Ovary (tissue), 7 donors: ENCODE measurements at regions not wholly inside any gene's neighbourhood (a gene's known extent, or its start where the extent isn't known, plus 50 kb on each side); places are given as distances from the start of the nearest gene placed in this dataset.

Experiments
- DNase-seq, 5 donors: peaks; one replicate each; pipeline ENCODE4 v3.0.0-alpha.2; 2019 to 2020
- H3K27ac ChIP-seq, 2 donors: fragments of 200-600 bp; one replicate each; pipeline versions ENCODE4 v1.5.1 to v1.8.0; 2019 to 2022
- H3K27me3 ChIP-seq: fragments of 200-600 bp; one replicate; pipeline ENCODE4 v1.8.0; 2022
- H3K36me3 ChIP-seq: fragments of 200-600 bp; sonication (generic); one replicate; pipeline ENCODE4 v1.5.1; 2019
- H3K4me1 ChIP-seq: one replicate; pipeline ENCODE4 v1.8.1; 2013; ENCODE audit warnings: mild to moderate bottlenecking, moderate library complexity; ENCODE audit not compliant: insufficient read depth
- H3K4me3 ChIP-seq: fragments of 200-600 bp; sonication (generic); one replicate; pipeline ENCODE4 v1.5.1; 2017
- H3K9me3 ChIP-seq, 2 donors: fragments of 200-600 bp in 1 of 2; sonication (generic) in 1 of 2; one replicate each; pipeline versions ENCODE4 v1.5.1 to v1.8.1; 2013 to 2019; ENCODE audit warnings: mild to moderate bottlenecking in 1 of 2, moderate library complexity in 1 of 2
- EP300 ChIP-seq: sonication (generic); formaldehyde crosslinking; IDR thresholded peaks from one replicate; pipeline ENCODE4 v1.6.1; 2017; ENCODE audit warnings: antibody characterized with exemption
- POLR2A ChIP-seq: fragments of 450-650 bp; IDR thresholded peaks from one replicate; pipeline ENCODE4 v1.6.1; 2017; ENCODE audit warnings: antibody characterized with exemption, mild to moderate bottlenecking, moderate library complexity
- WGBS, 3 donors: extraction: QIAGEN DNeasy Blood & Tissue Kit in 1 of 3; methylation state at CpG; one replicate each; pipeline versions ENCODE4 v1.1.5 to v1.1.7; 2013 to 2017; 5-methylcytosine and 5-hydroxymethylcytosine counted together
- intact Hi-C, 4 donors: fragments of 100-400 bp; cut with DNase I; formaldehyde crosslinking; loops; one replicate each; pipeline versions ENCODE4 v1.11.0 to v1.15.1; 2022 to 2023
- TF ChIP-seq, protein P1 (sequence below), 3 donors: fragments of 450-650 bp in 2 of 3; fragments of 200-600 bp in 1 of 3; IDR thresholded peaks; one replicate each; pipeline versions ENCODE4 v1.5.1 to v1.8.0; 2016 to 2022; ENCODE audit warnings: antibody characterized with exemption in 3 of 3, mild to moderate bottlenecking in 1 of 3
- donor health status: DM: no; HTN: no; CAD: no; lungs with moderate emphysema.
- donor health status: DM: no; HTN: no; CAD: no.
- donor health status: Bipolar disorder and iron deficiency.
- donor health status: DM: no; HTN: no; CAD: no.
- donor health status: DM: yes; HTN: yes; CAD: no.

DNA sequence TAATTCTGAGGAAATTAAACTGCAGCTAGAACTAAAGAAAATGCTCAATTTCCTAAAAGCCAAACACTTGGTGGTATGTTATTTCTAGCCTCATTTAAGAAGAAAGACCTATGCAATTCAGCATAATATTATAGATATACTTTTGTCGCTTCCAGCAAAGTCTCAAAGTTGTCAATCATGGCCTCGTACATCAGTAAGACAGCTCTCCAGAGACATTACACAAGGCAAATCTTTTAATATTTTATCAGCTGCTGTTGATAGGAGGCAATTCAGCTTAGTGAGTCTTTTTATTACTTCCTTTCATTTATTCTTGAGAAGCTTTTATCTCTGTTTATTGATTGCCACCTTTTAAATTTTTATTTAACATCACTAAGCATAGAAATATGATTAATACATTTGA is 294.3 kb downstream of the FSIP2 start:
- Histone ChIP-seq H3K9me3 (no peaks in the 10 kb centered on the region), H3K27me3 (no peaks in the 10 kb centered on the region), H3K4me1 (no peaks in the 10 kb centered on the region), H3K4me3 (no peak overlapping the region), H3K27ac (no peak overlapping the region), H3K36me3 (no peaks in the 10 kb centered on the region)
- DNase-seq: no peak
- WGBS, 3 donors: 90 to 98% (median 94%) methylated on average over 2 of the region's 2 CpGs
- TF ChIP-seq POLR2A (no peak), EP300 (no peak)
- TF ChIP-seq, protein P1, sequence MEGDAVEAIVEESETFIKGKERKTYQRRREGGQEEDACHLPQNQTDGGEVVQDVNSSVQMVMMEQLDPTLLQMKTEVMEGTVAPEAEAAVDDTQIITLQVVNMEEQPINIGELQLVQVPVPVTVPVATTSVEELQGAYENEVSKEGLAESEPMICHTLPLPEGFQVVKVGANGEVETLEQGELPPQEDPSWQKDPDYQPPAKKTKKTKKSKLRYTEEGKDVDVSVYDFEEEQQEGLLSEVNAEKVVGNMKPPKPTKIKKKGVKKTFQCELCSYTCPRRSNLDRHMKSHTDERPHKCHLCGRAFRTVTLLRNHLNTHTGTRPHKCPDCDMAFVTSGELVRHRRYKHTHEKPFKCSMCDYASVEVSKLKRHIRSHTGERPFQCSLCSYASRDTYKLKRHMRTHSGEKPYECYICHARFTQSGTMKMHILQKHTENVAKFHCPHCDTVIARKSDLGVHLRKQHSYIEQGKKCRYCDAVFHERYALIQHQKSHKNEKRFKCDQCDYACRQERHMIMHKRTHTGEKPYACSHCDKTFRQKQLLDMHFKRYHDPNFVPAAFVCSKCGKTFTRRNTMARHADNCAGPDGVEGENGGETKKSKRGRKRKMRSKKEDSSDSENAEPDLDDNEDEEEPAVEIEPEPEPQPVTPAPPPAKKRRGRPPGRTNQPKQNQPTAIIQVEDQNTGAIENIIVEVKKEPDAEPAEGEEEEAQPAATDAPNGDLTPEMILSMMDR (IDR thresholded peaks at IDR 0.05): no peak
- intact Hi-C loops: no loop called here

DNA sequence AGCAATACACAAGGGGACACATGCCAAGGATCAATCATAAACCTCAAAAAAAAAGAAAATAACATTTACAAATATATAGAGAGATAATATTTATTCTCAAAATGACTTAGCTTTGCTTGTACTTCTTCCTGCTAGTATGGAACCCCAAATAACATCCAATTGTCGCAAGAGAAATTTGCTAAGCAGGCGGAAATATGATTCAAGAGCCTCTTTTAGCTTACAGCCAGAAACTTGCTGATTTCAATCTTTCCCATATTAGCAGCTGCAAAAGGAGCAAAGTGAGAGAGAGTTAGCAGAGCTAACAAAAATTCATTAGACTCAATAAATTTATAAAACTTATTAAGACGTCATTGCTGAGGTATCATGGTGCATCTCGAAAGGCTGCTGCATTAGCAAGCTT is 294.9 kb downstream of the FSIP2 start:
- DNase-seq: no peak
- no peak overlapping the region for H3K4me3 ChIP-seq
- H3K27ac ChIP-seq: no peak overlapping the region
- TF ChIP-seq POLR2A (no peak), EP300 (no peak)
- TF ChIP-seq, protein P1 (IDR thresholded peaks at IDR 0.05): no peak
- no peaks in the 10 kb centered on the region for H3K9me3 ChIP-seq
- intact Hi-C loops: no loop called here
- 93 to 94% (median 94%) methylated on average over 4 of the region's 4 CpGs for WGBS, 3 donors
- H3K4me1 ChIP-seq: no peaks in the 10 kb centered on the region
- no peaks in the 10 kb centered on the region for H3K27me3 ChIP-seq
- H3K36me3 ChIP-seq: no peaks in the 10 kb centered on the region

DNA sequence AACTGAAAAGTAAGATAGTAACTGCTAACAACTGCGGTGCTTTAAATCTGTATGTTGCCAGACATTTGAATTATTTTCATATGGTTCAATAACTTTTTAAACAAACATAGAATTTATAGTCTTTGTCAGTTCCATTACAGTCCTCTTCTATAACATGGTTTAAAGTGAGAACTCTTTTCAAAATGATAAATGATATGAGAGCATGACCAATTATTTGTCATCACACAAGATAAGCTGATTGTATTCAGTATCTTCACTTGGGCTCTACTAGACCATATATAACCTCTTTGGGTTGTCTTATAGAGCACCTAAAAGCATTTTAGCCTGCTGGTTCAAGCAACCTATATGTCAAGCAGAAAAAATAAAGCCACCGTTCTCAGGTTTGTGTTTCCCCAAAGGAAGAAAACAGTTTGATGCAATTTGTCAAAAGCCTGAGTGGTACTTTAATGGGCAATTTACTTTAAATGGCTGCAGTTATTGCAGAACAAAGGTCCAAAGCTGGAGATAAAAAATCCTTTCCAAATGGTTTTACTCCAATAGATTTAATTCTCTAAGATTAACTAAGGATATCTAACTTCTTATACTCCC is 298.4 kb downstream of the FSIP2 start:
- Histone ChIP-seq H3K9me3 (no peaks in the 10 kb centered on the region), H3K36me3 (no peaks in the 10 kb centered on the region), H3K27ac (no peak overlapping the region), H3K27me3 (no peaks in the 10 kb centered on the region), H3K4me1 (no peaks in the 10 kb centered on the region), H3K4me3 (no peak overlapping the region)
- intact Hi-C loops: no loop called here
- TF ChIP-seq POLR2A: no peak
- TF ChIP-seq, protein P1 (IDR thresholded peaks at IDR 0.05): no peak
- no peak for TF ChIP-seq EP300
- DNase-seq: no peak
- 82 to 89% (median 82%) methylated on average over 2 of the region's 2 CpGs for WGBS, 3 donors

DNA sequence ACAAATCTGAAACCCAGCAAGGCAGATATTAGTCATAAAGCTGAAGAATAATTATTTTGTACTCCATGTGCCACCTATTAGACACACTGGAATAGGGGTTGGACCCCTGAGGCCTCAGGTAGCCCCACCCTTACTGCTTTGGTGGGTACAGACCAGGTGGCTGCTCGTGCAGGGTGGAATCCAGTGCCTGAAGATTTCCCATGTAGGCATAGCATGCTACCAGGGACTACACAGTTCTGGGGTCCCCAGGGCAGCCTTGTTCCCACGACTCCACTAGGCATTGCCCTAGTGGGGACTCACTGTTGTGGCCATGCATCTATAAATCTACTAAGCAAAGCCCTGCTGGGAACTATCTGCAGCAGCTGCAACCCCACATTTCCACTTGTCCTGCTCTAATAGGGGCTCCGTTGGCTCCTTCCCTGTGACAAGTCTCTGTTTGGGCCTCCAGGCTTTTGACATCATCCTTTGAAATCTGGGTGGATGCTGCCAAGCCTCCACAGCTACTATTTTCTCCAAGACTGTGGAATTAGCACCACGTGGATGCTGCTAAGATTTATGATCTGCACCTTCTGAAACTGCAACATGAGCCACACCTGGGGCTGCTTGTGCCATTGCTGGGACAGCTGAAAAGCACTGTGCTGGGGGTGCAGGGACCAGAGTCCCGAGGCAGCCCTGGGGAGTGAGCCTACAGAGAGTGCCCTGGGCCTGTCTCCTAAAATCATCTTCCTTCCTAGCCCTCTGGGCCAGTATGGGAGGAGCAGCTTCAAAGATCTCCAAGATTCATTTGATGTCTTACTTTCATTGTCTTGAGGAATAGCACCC is 303.8 kb downstream of the FSIP2 start:
- intact Hi-C loops: no loop called here
- TF ChIP-seq POLR2A (no peak), EP300 (no peak)
- TF ChIP-seq, protein P1 (IDR thresholded peaks at IDR 0.05): no peak

More for the DNA sequence above, 303.8 kb downstream of the FSIP2 start:
- H3K36me3 ChIP-seq: no peaks in the 10 kb centered on the region
- H3K9me3 ChIP-seq: no peaks in the 10 kb centered on the region
- H3K27ac ChIP-seq: no peak overlapping the region
- H3K4me3 ChIP-seq: no peak overlapping the region
- H3K27me3 ChIP-seq: no peaks in the 10 kb centered on the region
- WGBS, 3 donors: 88 to 89% (median 88%) methylated on average over 5 of the region's 5 CpGs
- no peaks in the 10 kb centered on the region for H3K4me1 ChIP-seq
- DNase-seq: no peak
